CD4-positive, alpha-beta T cell treated with Interleukin-12 subunit alpha and Interleukin-12 subunit beta, for 1 hour (primary cell): ENCODE measurements at regions not wholly inside any gene's neighbourhood (a gene's known extent, or its start where the extent isn't known, plus 50 kb on each side); places are given as distances from the start of the nearest gene placed in this dataset.

Source experiments
- DNase-seq: peaks from one replicate; pipeline ENCODE4 v3.0.0-alpha.2; 2020

- DNase-seq, result no peak
Measured at GRCh38 chr7:3236268-3236667, 64.8 kb upstream of the SDK1 start.

GRCh38 chr7:3238525-3239210, 62.4 kb upstream of the SDK1 start:
- DNase-seq, result no peak

GRCh38 chr7:3239291-3239691, 61.8 kb upstream of the SDK1 start:
- no peak for DNase-seq

GRCh38 chr7:3240826-3241430, 60.1 kb upstream of the SDK1 start:
- no peak for DNase-seq

- DNase-seq, result no peak
Measured at GRCh38 chr7:3241686-3242258, 59.3 kb upstream of the SDK1 start.

GRCh38 chr7:3242398-3242972, 58.6 kb upstream of the SDK1 start:
- no peak for DNase-seq

- no peak for DNase-seq
Measured at GRCh38 chr7:3243256-3243655, 57.8 kb upstream of the SDK1 start.

- DNase-seq, result no peak
Measured at GRCh38 chr7:3243680-3244079, 57.4 kb upstream of the SDK1 start.

- DNase-seq, result no peak
Measured at GRCh38 chr7:3244241-3244814, 56.7 kb upstream of the SDK1 start.

GRCh38 chr7:3245077-3245476, 56.0 kb upstream of the SDK1 start:
- no peak for DNase-seq

GRCh38 chr7:3245721-3246120, 55.3 kb upstream of the SDK1 start:
- no peak for DNase-seq

GRCh38 chr7:3246127-3246526, 54.9 kb upstream of the SDK1 start:
- no peak for DNase-seq

- no peak for DNase-seq
Measured at GRCh38 chr7:3246651-3247050, 54.4 kb upstream of the SDK1 start.

- no peak for DNase-seq
Measured at GRCh38 chr7:3250725-3251124, 50.3 kb upstream of the SDK1 start.
